Effector CD8-positive, alpha-beta T cell (primary cell): ENCODE measurements at regions not wholly inside any gene's neighbourhood (a gene's known extent, or its start where the extent isn't known, plus 50 kb on each side); places are given as distances from the start of the nearest gene placed in this dataset.
"Not testable (repeated sequence)": the region's sequence is repeated elsewhere in the genome, so short reads cannot be mapped to it uniquely, and the experiment has no call there.

Source experiments
- DNase-seq: peaks from one replicate; lab custom pipeline; 2025; lab: John Stamatoyannopoulos, UW

DNA sequence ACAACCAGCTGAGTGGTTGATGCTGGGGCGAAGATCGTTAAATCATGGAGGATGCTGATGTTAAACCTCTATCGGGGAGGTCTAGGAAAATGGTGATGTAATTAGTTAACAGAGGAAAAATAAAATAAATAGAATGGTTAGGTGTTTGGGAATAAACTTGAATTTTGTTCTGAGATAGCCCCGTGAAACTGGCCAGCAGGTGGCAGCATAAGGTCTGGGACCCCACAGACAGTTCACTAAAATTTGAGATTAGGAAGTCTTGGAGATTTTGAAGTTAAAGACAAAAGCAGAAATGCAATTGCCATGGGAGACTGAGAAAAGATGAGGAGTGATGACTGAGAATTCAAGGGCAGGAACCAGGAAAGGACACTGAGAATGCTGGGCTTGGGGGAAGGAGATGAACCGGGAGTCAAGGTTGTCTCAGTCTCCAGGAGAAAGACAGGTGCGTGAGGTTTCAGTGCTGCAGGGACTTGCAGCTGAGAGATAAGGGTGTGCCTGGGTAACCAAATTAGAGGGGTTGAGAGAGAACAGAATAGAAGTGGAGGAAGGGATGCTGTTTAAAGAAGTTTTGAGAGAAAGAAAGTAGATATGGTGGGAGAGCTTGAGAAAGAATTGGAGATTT is 248.0 kb downstream of the ZNF92 start:
- DNase-seq: not testable (repeated sequence)

DNA sequence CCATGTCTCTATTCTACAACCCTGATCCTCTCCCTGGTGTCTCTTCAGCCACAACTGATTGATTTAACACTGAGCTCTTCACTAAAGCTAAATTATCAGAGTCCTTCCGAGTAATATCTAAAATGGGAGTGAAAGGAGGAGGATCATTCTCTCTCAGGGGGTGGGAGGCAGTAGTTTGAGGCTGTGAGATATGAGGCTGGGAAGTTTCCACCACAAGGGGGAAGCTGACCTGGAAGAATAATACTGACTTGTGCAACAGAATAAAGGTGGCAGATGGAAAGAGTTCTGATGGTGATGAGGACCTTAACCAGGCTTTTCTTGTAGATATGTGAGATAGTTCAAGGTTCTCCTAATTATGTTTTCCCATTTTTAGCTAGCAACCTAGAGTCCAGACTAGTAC is 241.6 kb upstream of the VKORC1L1 start:
- DNase-seq: not testable (repeated sequence)

DNA sequence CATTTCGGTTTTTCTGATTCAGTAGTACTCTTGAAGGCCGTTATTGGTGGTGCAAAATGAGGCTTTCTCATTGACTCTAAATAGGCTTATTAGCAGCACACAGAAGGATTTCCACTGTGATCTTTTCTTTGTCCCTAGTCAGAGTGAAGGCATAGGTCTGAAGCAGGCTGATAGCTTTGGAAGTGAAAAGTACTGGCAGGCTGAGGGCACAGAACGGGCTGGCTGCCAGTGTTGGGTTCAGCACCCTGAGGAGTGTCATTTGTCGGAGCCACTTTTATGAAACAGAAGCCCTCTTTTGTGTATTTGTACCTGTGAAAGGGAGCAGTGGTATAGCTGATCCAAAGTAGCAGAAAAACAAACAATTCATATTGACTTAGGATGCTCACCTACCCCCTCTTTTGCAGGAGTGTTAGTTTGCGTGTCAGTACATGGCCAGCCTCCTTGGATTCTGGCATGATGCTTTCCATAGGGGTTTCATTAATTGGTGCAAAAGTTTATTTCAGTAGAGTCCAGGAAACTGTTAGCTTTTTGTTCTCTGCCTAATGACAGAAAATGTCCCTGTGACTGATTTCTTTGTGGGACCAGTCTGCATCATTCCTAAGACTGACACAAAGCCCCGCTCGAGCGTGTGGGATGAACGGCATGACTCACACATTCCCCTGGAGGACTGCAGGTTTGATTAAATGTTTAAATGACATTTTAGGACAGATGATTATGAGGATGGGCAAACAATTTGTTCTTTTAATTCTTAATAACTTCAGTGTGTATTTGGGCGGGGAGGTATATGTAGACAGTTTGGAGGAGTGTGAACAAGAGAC is 239.1 kb upstream of the VKORC1L1 start:
- DNase-seq: not testable (repeated sequence)

DNA sequence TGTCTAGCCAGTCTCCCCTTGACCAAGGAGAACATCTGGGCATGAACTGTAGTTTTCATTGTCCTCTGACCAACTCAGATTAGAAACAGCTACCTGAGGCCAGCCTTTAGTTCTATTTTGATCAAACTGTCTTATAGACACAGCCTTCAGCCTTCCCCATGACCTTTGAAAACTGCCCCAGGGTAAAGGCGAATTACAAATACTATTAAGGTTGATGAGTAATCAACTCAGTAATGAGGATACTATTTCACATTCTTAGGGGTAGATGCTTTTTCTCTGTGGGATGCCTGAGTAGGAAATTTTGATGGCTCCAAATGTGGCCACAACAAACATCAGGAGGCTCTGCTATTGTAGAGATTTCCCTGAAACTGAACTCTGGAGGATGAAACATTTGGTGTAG is 234.0 kb upstream of the VKORC1L1 start:
- DNase-seq: not testable (repeated sequence)

DNA sequence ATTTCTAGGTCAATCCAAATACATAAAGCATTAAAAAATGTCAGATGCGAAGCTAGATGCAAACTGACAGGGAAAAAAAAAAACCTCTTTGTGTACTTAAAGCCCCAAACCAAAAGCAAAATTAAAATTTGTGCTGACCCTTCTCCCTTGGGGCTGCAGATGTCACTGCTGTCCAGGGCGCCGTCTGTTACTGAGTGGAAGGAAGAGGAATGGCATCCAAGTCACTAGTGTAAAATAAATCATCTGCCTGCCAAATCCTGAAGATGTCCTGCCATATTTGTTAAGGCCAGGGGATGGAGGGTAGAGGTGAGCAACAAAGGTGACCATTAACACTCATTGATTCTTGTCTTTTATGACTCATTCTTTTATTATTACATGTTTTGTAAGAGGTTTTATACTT is 233.2 kb upstream of the VKORC1L1 start:
- not testable (repeated sequence) for DNase-seq

DNA sequence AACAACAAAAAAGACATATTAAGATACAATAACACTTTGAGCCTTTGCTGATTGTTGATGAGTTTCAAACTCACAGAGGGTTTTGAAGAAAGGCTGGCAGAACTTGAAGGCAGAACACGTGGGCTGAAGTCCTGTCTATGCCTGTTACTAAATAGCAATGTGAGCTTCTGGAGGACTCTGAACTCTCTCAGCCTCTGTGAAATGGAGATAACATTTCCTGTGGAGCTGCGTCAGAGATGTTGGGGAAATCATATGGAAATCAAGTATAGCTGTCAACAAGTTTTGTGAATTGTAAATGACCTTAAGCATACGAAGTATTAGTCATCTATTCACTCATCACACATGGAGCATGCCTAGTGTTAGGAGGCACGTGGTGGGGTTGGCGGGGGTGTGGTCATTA is 229.4 kb upstream of the VKORC1L1 start:
- DNase-seq: not testable (repeated sequence)

DNA sequence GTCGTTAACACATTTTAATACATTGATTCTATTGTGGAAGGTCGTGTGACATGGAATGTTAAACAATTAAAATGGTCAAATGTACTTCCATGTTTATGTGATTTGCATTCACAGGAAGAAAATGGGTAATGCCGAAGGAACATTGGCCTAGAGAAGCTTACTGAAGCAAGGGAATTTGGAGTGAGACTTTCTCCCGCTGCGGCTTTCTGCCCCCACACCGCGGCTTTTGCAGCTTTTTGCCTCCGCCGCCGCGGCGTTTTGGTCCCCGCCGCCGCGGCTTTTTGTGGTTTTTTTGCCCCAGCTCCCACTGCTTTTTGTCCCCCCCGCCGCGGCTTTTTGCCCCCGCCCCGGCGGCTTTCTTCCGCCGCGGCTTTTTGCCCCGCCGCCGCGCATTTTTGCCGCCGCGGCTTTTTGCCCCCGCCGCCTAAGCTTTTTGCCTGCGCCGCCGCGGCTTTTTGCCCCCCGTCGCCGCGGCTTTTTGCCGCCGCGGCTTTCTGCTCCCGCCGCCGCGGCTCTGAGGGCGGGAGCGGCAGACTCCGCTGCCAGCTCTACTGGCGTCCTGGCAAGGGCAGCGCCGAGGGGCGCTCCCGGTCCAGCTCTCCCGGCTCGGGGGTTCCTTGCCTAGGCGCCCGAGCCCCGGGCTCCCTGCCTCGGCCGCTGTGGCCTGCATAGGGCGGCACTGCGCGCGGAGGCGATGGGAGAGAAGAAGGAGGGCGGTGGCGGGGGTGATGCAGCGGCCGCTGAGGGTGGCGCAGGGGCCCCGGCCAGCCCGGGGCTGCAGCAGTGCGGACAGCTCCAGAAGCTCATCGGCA is 225.5 kb upstream of the VKORC1L1 start:
- not testable (repeated sequence) for DNase-seq

DNA sequence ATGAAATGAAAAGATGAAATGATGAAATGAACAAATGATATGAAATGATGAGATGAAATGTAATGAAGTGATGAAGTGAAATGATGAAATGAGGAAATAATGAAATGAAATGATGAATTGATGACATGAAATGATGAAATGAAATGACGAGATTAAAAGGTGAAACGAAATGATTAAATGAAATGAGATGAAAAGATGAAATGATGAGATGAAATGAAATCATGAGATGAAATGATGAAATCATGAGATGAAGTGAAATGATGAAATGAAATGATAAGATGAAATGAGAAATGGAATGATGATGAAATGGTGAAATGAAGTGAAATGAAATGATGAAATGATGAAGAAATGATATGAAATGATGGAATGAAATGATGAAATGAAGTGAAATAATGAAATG is 221.7 kb upstream of the VKORC1L1 start:
- DNase-seq: not testable (repeated sequence)

DNA sequence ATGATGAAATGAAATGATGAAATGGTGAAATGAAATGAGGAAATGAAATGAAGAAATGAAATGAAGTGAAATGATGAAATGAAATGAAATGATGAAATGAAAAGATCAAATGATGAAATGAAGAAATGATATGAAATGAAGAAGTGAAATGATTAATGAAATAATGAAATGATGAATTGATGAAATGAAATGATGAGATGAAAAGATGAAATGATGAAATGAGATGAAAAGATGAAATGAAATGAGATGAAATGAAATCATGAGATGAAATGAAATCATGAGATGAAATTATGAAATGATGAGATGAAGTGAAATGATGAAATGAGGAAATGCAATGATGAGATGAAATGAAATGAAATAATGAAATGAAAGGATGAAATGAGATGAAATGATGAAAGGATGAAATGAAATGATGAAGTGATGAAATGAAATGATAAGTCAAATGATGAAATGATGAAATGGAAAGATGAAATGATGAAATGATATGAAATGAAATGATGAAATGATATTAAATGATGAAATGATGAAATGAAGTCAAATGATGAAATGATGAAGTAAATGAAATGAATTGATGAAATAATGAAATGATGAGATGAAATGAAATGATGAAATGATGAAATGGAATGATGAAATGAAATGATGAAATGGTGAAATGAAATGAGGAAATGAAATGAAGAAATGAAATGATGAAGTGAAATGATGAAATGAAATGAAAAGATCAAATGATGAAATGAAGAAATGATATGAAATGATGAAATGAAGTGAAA is 220.9 kb upstream of the VKORC1L1 start:
- not testable (repeated sequence) for DNase-seq

DNA sequence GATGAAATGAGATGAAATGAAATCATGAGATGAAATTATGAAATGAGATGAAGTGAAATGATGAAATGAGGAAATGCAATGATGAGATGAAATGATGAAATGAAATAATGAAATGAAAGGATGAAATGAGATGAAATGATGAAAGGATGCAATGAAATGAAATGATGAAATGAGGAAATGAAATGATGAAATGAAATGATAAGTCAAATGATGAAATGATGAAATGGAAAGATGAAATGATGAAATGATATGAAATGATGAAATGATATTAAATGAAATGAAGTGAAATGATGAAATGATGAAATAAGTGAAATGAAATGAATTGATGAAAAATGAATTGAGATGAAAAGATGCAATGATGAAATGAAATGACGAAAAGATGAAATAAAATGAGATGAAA is 220.2 kb upstream of the VKORC1L1 start:
- not testable (repeated sequence) for DNase-seq

DNA sequence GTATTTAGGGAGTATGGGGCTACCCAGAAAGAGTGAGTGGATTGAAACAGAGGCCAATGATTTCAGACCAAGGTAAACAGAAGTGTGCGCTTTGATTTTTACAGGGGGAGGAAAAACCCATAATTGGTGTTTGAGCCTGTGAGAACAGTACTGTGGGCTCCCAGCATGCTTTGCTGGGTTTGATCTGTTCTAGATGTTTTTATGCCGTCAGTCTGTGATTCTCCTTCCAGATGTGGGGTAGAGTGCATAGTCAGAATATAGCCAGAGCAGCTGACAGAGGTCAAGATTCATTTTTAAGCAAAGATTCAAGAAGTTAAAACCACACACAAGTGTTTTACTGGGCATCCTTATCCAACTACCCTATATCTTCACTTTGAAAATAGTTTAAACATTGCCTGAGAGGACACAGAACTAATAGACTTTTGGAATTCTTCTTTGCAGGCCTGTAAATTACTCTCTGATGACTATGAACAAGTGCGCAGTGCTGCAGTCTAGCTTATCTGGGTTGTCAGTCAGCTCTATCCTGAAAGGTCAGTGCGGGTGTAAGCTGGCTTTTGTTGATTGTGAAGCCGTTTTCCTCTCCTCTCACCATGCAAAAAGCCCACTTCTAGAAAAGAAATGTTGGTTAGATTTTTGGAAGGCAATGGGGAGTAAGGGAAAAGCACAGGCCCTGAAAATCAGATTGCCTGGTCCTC is 216.2 kb upstream of the VKORC1L1 start:
- not testable (repeated sequence) for DNase-seq

DNA sequence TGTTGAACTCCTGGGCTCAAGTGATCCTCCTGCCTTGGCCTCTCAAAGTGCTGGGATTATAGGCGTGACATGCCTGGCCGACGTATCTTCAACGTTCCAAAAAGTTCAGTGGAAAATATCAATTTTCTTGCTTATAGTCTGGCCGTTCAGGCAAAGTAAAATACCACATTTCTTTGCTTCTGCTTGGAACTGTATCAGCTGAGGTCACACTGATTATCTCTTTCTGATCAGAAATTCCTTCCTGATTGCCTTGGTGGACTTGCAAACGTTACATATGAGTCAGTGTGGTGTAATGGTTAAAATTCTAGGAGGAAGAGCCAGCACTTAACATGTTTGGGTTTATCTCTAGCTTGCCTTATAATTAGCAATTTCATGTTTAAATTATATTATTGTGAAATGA is 189.5 kb upstream of the VKORC1L1 start:
- DNase-seq: not testable (repeated sequence)

DNA sequence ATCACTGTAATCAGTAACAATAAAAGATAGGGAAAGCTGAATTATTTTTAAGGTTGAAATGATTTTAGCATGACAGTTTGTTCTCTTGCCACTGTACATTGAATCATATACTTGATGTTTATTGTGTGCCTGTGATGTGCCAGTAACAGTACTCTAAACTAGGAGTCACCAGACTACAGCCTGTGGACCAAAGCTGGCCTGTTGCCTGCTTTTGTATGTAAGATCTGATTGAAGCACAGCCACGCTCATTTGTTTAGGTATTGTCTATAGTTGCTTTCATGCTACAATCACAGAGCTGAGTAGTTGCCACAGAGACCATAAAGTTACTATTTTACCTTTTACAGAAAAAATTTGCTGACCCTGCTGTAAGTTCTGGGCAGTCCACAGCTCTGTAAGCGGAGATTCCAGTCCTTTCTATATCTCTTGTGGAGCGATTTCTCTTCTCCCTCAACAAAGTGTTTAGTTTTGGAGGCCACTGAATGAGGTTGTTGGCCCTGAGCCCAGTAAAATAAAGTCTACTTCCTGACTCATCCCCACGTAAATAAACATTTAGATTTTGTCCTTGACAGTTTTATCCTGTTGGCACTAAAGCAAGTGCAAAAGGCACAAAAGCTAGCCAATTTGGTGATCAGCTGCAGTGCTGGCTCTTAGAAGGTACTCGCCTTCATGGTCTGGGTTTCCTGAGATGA is 173.7 kb upstream of the VKORC1L1 start:
- DNase-seq: not testable (repeated sequence)

DNA sequence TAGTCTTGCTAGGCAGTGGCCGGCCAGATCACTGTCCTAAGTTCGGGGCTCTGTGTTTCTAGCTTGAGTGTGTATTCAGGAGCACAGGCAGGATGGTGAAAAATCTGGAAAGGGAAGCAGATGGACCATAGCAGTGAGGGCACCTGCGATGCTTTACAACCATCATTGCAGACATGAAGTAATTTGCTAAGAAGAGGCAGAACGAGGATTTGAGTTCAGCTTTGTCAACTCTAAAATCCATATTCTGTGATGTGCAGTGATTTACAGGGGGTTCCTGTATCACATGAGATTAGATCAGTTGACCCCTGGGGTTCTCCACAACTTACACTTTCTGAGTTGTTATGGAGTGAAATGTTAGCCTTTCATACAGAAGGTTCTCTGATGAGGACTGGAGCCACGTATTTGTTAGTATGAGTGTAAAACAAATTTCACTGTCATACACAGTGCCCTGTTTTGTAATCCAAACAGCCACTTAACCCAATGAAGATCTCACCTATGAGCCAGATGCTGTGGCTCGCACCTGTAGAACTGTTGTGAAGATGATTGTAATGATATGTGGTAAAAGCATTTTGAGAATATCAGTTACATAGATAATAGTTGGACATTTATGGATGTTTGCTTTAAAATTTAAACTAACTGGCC is 173.0 kb upstream of the VKORC1L1 start:
- not testable (repeated sequence) for DNase-seq

DNA sequence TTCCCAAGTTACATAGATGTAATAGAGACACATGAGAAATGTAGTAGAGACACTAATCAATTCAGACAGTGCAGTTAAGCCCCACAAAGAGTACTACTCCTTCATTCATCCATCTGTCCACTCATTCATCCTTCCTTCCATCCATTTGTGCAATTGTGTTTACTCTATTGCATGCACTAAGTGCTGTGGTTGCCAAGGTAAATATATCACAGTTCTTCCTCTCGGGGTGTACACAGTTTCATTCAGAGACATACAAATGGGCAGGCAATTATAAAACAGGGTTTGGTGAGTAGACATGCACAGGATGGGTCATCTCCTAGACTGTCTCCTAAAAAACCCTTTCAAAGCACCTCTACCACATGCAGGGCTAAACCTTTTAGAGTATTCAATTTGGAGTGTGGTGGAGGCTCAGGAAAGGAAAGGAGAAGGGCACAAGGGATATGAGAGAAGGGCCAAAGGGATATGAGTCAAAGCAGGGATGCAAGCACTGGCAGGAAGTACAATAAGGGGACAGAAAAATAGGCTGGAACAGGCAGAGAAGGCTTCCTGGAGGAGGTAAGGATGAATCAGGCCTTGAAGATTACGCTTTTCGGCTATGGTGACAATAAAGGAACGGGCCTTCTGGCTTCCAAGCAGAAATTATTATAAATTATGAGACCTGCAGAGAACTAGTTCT is 153.6 kb upstream of the VKORC1L1 start:
- not testable (repeated sequence) for DNase-seq

DNA sequence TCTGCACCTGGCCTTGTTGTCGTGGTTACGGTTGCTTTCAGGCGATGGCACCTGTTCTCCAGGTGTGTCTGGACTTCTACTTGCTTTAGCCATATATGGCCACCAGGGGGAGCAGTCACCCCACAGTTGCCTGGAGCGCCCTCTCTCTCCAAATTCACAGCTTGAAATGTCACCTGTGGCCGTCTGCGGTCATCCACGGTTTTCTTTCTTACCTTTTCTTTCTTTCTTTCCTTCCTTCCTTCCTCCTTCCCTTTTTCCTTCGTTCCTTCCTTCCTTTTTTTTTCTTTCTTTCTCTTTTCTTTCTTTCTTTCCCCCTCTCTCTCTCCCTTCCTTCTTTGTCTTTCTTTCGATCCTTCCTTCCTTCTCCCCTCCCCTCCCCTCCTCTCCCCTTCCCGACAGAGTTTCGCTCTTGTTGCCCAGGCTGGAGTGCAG is 150.5 kb upstream of the VKORC1L1 start:
- peak; percentile 55 for DNase-seq

DNA sequence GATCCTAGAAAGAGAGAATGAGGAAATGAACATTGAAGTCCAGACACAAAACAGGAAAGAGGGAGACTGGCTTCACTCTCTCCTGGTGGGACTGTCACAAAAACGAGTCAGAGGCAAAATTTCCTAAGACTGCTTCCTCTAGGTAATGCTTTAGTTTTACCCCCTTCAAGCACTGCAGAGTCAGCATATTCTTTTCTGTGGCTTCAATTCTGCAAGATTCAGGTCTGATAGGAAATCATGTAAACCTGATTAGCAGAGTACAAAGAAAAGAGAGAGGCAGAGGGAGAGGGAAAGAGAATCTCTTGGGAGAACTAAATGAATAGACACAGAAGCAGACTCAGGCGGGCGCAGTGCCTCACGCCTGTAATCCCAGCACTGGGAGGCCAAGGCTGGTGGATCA is 145.7 kb upstream of the VKORC1L1 start:
- not testable (repeated sequence) for DNase-seq

DNA sequence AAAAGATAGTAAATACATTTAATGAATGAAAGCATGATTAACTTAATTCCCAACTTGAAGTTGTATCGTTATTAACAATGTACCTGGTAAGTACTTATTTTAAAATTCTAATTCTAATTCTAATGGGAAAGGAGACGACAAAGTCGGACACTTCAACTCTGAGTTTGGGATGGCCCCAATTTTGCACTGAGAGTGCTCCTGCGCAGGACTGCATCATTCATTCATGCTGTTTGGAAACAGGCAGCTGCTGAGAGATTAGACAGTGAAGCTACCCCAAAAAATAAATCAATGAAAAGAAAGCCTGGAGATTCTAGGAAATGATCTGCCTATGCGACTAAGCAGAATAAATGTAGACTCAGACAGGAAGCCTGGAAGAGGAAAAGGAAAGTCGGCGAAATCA is 141.7 kb upstream of the VKORC1L1 start:
- no peak for DNase-seq

DNA sequence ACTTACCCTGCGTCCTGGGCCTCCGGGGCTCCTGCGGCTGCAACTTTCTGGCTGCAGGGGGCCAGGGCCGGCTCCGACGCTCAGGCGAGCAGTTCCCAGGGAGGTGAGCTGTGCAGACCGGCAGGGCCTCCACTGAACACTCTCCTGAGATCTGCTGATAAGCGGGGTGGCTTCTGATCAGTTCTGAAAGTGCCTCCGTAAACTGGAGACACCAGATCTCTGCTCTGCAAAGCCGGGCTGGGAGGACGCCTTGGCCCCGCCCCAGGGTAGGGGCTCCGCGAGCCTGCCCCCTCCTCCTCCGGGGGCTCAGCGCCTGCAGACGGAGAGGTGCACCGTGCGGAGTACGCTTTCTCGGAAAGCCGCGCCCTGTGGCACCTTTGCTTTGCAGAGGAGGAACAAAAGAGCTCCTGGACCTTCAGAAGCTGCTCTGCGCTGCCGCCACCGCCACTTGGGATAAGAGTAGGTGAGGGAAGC is 141.3 kb upstream of the VKORC1L1 start:
- DNase-seq: no peak
